SK-N-SH (cell line): ENCODE measurements at regions not wholly inside any gene's neighbourhood (a gene's known extent, or its start where the extent isn't known, plus 50 kb on each side); places are given as distances from the start of the nearest gene placed in this dataset.

Experiments
- CTCF ChIA-PET: fragments of 300-600, 350-600 bp; formaldehyde crosslinking; extraction: SDS; loops from one replicate; lab custom pipeline; 2021; lab: Yijun Ruan, JAX
- POLR2A ChIA-PET: fragments of 350-600 bp; sonication (Branson Sonifier 250); formaldehyde crosslinking; extraction: SDS; loops from one replicate; lab custom pipeline; 2020; ENCODE audit warnings: antibody characterized with exemption, inconsistent platforms; lab: Yijun Ruan, JAX
- DNase-seq: peaks from one replicate; pipeline ENCODE4 v3.0.0; 2012
- H2AFZ ChIP-seq: fragments of 200-600 bp; sonication (generic); 2 replicates; pipeline ENCODE4 v1.8.1; 2016; ENCODE audit warnings: antibody characterized with exemption, mild to moderate bottlenecking, low read depth
- H3F3A ChIP-seq: fragments of 200-600 bp; sonication (generic); replicated peaks from 2 replicates; pipeline ENCODE3; 2016; ENCODE audit warnings: antibody characterized with exemption, mild to moderate bottlenecking; ENCODE audit not compliant: insufficient read depth
- H3K27ac ChIP-seq, 2 experiments: fragments of 200-500 bp in 1 of 2; fragments of 200-600 bp in 1 of 2; sonication (Bioruptor generic) in 1 of 2; sonication (generic), shearing (Covaris generic) in 1 of 2; 2 replicates each; pipeline versions ENCODE4 v1.5.1 to v1.6.1; 2014 to 2016; ENCODE audit warnings: low read depth in 2 of 2, inconsistent platforms in 1 of 2, low read length in 1 of 2, mild to moderate bottlenecking in 1 of 2, mixed read lengths in 1 of 2
- H3K27me3 ChIP-seq: fragments of 200-600 bp; sonication (generic), shearing (Covaris generic); 2 replicates; pipeline ENCODE4 v1.6.1; 2016; ENCODE audit warnings: mixed run types; ENCODE audit not compliant: insufficient read depth
- H3K36me3 ChIP-seq, 2 experiments: fragments of 200-500 bp in 1 of 2; fragments of 200-600 bp in 1 of 2; sonication (Bioruptor generic) in 1 of 2; sonication (generic) in 1 of 2; replicated peaks in 1 of 2; 2 replicates each; pipeline versions ENCODE3 to v1.5.1; 2014 to 2016; ENCODE audit warnings: low read length in 1 of 2, mild to moderate bottlenecking in 1 of 2; ENCODE audit not compliant: insufficient read depth in 2 of 2, control insufficient read depth in 1 of 2
- H3K4me1 ChIP-seq, 2 experiments: fragments of 200-500 bp in 1 of 2; fragments of 200-600 bp in 1 of 2; sonication (Bioruptor generic) in 1 of 2; sonication (generic), shearing (Covaris generic) in 1 of 2; 2 replicates each; pipeline versions ENCODE4 v1.5.1 to v1.6.1; 2014 to 2016; ENCODE audit warnings: low read depth in 1 of 2, low read length in 1 of 2, mixed run types in 1 of 2; ENCODE audit not compliant: insufficient read depth in 2 of 2, control insufficient read depth in 1 of 2
- H3K4me2 ChIP-seq: fragments of 200-600 bp; sonication (generic), shearing (Covaris generic); 2 replicates; pipeline ENCODE4 v1.6.1; 2017; ENCODE audit warnings: mixed run types
- H3K4me3 ChIP-seq, 2 experiments: fragments of 200-500 bp in 1 of 2; fragments of 200-600 bp in 1 of 2; sonication (Bioruptor generic) in 1 of 2; sonication (generic), shearing (Covaris generic) in 1 of 2; 2 replicates each; pipeline versions ENCODE4 v1.5.1 to v1.8.1; 2014 to 2016; ENCODE audit warnings: low read depth in 2 of 2, inconsistent platforms in 1 of 2, low read length in 1 of 2, mild to moderate bottlenecking in 1 of 2, mixed read lengths in 1 of 2, moderate library complexity in 1 of 2
- H3K79me2 ChIP-seq: fragments of 200-600 bp; sonication (generic); 2 replicates; pipeline ENCODE4 v1.8.1; 2017; ENCODE audit warnings: mild to moderate bottlenecking; ENCODE audit not compliant: insufficient read depth
- H3K9ac ChIP-seq: fragments of 200-600 bp; sonication (generic); 2 replicates; pipeline ENCODE4 v1.6.1; 2017; ENCODE audit warnings: mixed run types
- H3K9me2 ChIP-seq: fragments of 200-600 bp; sonication (generic); 2 replicates; pipeline ENCODE4 v1.6.1; 2017; ENCODE audit warnings: mixed run types
- H3K9me3 ChIP-seq: fragments of 200-600 bp; sonication (generic); 2 replicates; pipeline ENCODE4 v1.6.1; 2017; ENCODE audit warnings: mixed run types, mild to moderate bottlenecking, moderate library complexity
- H4K20me1 ChIP-seq: fragments of 200-600 bp; sonication (generic); 2 replicates; pipeline ENCODE4 v1.6.1; 2017; ENCODE audit warnings: mild to moderate bottlenecking, mixed run types; ENCODE audit not compliant: insufficient read depth
- CHD2 ChIP-seq: fragments of 150-350 bp; IDR thresholded peaks from 2 replicates; pipeline ENCODE4 v1.6.1; 2018; ENCODE audit warnings: low read length; ENCODE audit not compliant: partially characterized antibody
- CTCF ChIP-seq: fragments of 200-600 bp; sonication (generic); IDR thresholded peaks from 2 replicates; pipeline ENCODE4 v1.6.1; 2017; ENCODE audit warnings: antibody characterized with exemption, mild to moderate bottlenecking, moderate library complexity
- ELF1 ChIP-seq: IDR thresholded peaks from 2 replicates; pipeline ENCODE4 v1.4.0; 2012
- EP300 ChIP-seq, 2 experiments: IDR thresholded peaks; 2 replicates each; pipeline versions ENCODE4 v1.4.0 to v1.6.1; 2012; ENCODE audit warnings: borderline replicate concordance in 1 of 2, low read depth in 1 of 2, low read length in 1 of 2
- EZH2phosphoT487 ChIP-seq: fragments of 200-600 bp; sonication (generic); IDR thresholded peaks from 2 replicates; pipeline ENCODE4 v1.6.1; 2017; ENCODE audit warnings: low read depth, mixed run types, mild to moderate bottlenecking, antibody characterized with exemption, moderate library complexity, borderline replicate concordance
- FOXJ3 ChIP-seq: sonication (generic); formaldehyde crosslinking; IDR thresholded peaks from 2 replicates; pipeline ENCODE4 v1.5.1; 2020; ENCODE audit warnings: mild to moderate bottlenecking, missing genetic modification reagents
- MEF2A ChIP-seq: IDR thresholded peaks from 2 replicates; pipeline ENCODE4 v1.4.0; 2012; ENCODE audit warnings: low read depth, borderline replicate concordance
- PBX3 ChIP-seq: IDR thresholded peaks from 2 replicates; pipeline ENCODE4; 2012
- REST ChIP-seq: IDR thresholded peaks from 2 replicates; pipeline ENCODE4 v1.6.1; 2012; ENCODE audit warnings: mild to moderate bottlenecking, low read depth, low read length, moderate library complexity
- RXRA ChIP-seq: IDR thresholded peaks from 2 replicates; pipeline ENCODE4 v1.4.0; 2012; ENCODE audit warnings: low read depth, mild to moderate bottlenecking, borderline replicate concordance
- WGBS: methylation state at CpG from one replicate; pipeline ENCODE4 v1.1.6; 2017; ENCODE audit warnings: low lambda C conversion rate; 5-methylcytosine and 5-hydroxymethylcytosine counted together
- TF ChIP-seq, protein P1 (sequence below): fragments of 150-350 bp; IDR thresholded peaks from 2 replicates; pipeline ENCODE4 v1.6.1; 2016; ENCODE audit warnings: mild to moderate bottlenecking, low read depth, low read length
- TF ChIP-seq, protein P2 (sequence below): IDR thresholded peaks from 2 replicates; pipeline ENCODE4 v1.4.0; 2012; ENCODE audit warnings: low read depth, borderline replicate concordance

DNA sequence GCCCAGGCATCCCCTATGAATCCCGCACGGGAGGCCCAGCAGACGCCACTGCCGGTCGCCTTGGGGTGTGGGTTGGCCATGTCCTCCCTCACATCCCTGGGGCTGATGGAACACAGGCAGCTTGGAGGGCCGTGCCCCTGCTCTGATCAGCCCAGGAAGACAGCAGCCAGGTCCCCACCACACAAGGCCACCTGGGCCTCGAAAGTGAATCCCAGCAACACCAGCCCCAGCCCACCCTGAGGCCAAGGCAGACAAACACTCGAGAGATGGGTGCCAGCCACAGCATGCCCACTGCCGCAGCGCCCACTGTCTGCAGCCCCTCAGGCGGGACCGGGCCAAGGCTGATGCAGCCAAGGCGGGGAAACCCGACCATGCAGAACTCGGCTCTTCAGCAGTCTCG lies 85.5 kb downstream of the HMX1 start:
- Histone ChIP-seq H3F3A (no peaks in the 10 kb centered on the region), H3K9ac (no peak overlapping the region), H3K27ac (no peak overlapping the region), H3K4me3 (no peak overlapping the region), H3K79me2 (no peaks in the 10 kb centered on the region), H3K27me3 (no peaks in the 10 kb centered on the region), H3K9me2 (no peaks in the 10 kb centered on the region), H3K36me3 (no peaks in the 10 kb centered on the region), H4K20me1 (no peaks in the 10 kb centered on the region), H3K4me1 (peaks cover 0 to 7% of the 10 kb centered on the region in 2 experiments; a peak in 1 of 4 replicates), H3K9me3 (no peaks in the 10 kb centered on the region), H2AFZ (no peak overlapping the region), H3K4me2 (no peak overlapping the region)
- no peak for TF ChIP-seq FOXJ3 (CRISPR knock-in tag)
- TF ChIP-seq CTCF = no peak
- POLR2A ChIA-PET = no interaction called here
- DNase-seq = no peak
- CTCF ChIA-PET = interaction anchor here (1.6 kb wide), 1 partner anchor 11 kb away, joined by 4 read pairs; no protein-coding TSS in a partner anchor
- WGBS = 37% methylated on average over 6 of the region's 16 CpGs

DNA sequence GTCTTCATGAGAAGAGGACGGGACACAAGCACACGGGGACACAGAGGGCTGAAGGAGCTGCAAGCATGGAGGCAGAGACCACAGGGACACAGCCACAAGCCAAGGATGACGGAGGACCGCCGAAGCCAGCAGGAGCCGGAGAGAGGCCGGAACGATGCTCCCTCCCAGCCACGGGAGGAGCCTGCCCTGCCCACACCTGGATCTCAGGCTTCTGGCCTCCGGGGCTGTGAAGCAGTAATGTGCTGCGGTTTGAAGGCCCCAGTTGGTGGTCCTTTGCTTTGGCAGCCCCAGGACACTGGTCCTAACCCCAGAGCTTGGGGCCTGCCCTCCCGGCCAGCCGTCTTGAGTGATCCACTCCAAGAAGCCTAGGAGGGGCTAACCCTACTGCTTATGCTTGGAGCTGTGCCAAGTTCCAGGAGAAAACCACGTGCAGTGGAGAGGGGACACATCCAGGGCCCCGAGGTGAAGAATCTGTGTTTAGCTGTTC lies 85.9 kb downstream of the HMX1 start:
- Histone ChIP-seq H3K9me2 (no peaks in the 10 kb centered on the region), H3F3A (no peaks in the 10 kb centered on the region), H3K27ac (no peak overlapping the region), H3K4me1 (peaks cover 0 to 7% of the 10 kb centered on the region in 2 experiments; a peak in 1 of 4 replicates), H3K79me2 (no peaks in the 10 kb centered on the region), H3K4me2 (no peak overlapping the region), H3K9ac (no peak overlapping the region), H3K9me3 (no peaks in the 10 kb centered on the region), H3K4me3 (no peak overlapping the region), H2AFZ (no peak overlapping the region), H3K36me3 (no peaks in the 10 kb centered on the region), H4K20me1 (no peaks in the 10 kb centered on the region)
- no peak for DNase-seq
- ChIA-PET POLR2A (no interaction called here), CTCF (interaction anchor here (0.9 to 1.6 kb wide), 2 partner anchors 9 to 10 kb away, joined by 3 to 4 read pairs; no protein-coding TSS in a partner anchor)
- 67% methylated on average over 3 of the region's 15 CpGs for WGBS
- TF ChIP-seq RXRA (no peak), PBX3 (no peak), EP300 (IDR thresholded peaks at IDR 0.05; ENCODE audit: borderline replicate concordance in 1 of 2, low read depth in 1 of 2, low read length in 1 of 2) (no peak), EZH2phosphoT487 (no peak)
- TF ChIP-seq, all 33 proteins: peak for 0
- no peaks in the 10 kb centered on the region for H3K27me3 ChIP-seq

DNA sequence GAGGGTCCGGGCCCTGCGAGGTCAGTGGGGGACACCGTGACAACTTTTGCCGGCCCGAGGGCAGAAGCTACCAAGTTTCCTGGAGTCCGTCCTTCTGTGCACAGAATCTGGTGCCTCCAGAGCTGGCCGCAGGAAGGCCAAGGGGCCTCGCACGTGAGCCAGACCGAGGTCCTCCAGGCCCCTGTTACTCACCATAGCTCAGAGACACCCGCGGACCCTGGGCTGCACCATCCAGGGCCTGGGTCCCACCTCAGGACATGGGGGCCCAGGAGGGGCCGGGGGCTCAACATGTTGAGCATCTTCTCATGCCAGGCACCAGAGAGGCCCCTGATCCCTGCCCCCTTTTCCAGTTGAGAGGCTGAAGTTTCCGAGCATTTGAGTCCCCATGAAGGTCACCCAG lies 87.9 kb downstream of the HMX1 start:
- H3F3A ChIP-seq = no peaks in the 10 kb centered on the region
- POLR2A ChIA-PET = no interaction called here
- H3K4me2 ChIP-seq = no peak overlapping the region
- H3K9me3 ChIP-seq = no peaks in the 10 kb centered on the region
- no peaks in the 10 kb centered on the region for H3K9me2 ChIP-seq
- H3K4me1 ChIP-seq = peaks cover 0 to 18% of the 10 kb centered on the region in 2 experiments; a peak in 1 of 4 replicates
- CTCF ChIA-PET = no interaction called here
- no peak overlapping the region for H3K9ac ChIP-seq
- H3K27ac ChIP-seq = no peak overlapping the region
- H3K79me2 ChIP-seq = no peaks in the 10 kb centered on the region
- 24% methylated on average over 2 of the region's 14 CpGs for WGBS
- H3K4me3 ChIP-seq = no peak overlapping the region
- H2AFZ ChIP-seq = no peak overlapping the region
- DNase-seq = no peak
- no peaks in the 10 kb centered on the region for H3K36me3 ChIP-seq
- no peaks in the 10 kb centered on the region for H4K20me1 ChIP-seq
- H3K27me3 ChIP-seq = no peaks in the 10 kb centered on the region
- TF ChIP-seq, protein P1, sequence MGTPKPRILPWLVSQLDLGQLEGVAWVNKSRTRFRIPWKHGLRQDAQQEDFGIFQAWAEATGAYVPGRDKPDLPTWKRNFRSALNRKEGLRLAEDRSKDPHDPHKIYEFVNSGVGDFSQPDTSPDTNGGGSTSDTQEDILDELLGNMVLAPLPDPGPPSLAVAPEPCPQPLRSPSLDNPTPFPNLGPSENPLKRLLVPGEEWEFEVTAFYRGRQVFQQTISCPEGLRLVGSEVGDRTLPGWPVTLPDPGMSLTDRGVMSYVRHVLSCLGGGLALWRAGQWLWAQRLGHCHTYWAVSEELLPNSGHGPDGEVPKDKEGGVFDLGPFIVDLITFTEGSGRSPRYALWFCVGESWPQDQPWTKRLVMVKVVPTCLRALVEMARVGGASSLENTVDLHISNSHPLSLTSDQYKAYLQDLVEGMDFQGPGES = no peak
- TF ChIP-seq CHD2 = no peak
- TF ChIP-seq, protein P2, sequence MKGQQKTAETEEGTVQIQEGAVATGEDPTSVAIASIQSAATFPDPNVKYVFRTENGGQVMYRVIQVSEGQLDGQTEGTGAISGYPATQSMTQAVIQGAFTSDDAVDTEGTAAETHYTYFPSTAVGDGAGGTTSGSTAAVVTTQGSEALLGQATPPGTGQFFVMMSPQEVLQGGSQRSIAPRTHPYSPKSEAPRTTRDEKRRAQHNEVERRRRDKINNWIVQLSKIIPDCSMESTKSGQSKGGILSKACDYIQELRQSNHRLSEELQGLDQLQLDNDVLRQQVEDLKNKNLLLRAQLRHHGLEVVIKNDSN = no peak
- TF ChIP-seq MEF2A = no peak
- no peak for TF ChIP-seq ELF1
- TF ChIP-seq REST = no peak
